ENCODE measurements at regions not wholly inside any gene's neighbourhood (a gene's known extent, or its start where the extent isn't known, plus 50 kb on each side); places are given as distances from the start of the nearest gene placed in this dataset.
"Not testable (repeated sequence)": the region's sequence is repeated elsewhere in the genome, so short reads cannot be mapped to it uniquely, and the experiment has no call there.

- not testable (repeated sequence) for TF ChIP-seq EZH2phosphoT487 (conservative IDR thresholded peaks at IDR 0.05; ENCODE audit: low read length)
- TF ChIP-seq, protein P1, sequence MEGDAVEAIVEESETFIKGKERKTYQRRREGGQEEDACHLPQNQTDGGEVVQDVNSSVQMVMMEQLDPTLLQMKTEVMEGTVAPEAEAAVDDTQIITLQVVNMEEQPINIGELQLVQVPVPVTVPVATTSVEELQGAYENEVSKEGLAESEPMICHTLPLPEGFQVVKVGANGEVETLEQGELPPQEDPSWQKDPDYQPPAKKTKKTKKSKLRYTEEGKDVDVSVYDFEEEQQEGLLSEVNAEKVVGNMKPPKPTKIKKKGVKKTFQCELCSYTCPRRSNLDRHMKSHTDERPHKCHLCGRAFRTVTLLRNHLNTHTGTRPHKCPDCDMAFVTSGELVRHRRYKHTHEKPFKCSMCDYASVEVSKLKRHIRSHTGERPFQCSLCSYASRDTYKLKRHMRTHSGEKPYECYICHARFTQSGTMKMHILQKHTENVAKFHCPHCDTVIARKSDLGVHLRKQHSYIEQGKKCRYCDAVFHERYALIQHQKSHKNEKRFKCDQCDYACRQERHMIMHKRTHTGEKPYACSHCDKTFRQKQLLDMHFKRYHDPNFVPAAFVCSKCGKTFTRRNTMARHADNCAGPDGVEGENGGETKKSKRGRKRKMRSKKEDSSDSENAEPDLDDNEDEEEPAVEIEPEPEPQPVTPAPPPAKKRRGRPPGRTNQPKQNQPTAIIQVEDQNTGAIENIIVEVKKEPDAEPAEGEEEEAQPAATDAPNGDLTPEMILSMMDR (IDR thresholded peaks at IDR 0.05; ENCODE audit: insufficient read depth, low read length, poor library complexity, severe bottlenecking), result not testable (repeated sequence)
These were observed 59.1 kb upstream of the RHOBTB1 start for GRCh38 chr10:61003069-61003468.

Data from SU-DHL-6 (cell line).